ENCODE measurements at regions not wholly inside any gene's neighbourhood (a gene's known extent, or its start where the extent isn't known, plus 50 kb on each side); places are given as distances from the start of the nearest gene placed in this dataset.

- TF ChIP-seq PRDM15 (CRISPR knock-in tag; IDR thresholded peaks at IDR 0.05) (no peak), IRF3 (IDR thresholded peaks at IDR 0.05) (no peak), ZZZ3 (IDR thresholded peaks at IDR 0.05; ENCODE audit: control insufficient read depth, insufficient read length, low read depth) (no peak), IRF5 (IDR thresholded peaks at IDR 0.05; ENCODE audit: borderline replicate concordance) (no peak)
Measured at GRCh38 chr4:162274354-162274753, 110.6 kb upstream of the FSTL5 start (continued).

- Histone ChIP-seq H3K4me3 (no peak overlapping the region), H3K79me2 (ENCODE audit: control insufficient read depth, insufficient read depth, low read length) (no peaks in the 10 kb centered on the region), H4K20me1 (ENCODE audit: control insufficient read depth, insufficient read depth) (no peaks in the 10 kb centered on the region), H2AFZ (ENCODE audit: control insufficient read depth, low read depth, low read length) (no peak overlapping the region), H3K27me3 (replicated peaks in 1 of 2; ENCODE audit: control insufficient read depth in 2 of 2, insufficient read depth in 2 of 2, low read length in 1 of 2) (no peaks in the 10 kb centered on the region), H3K27ac (ENCODE audit: control insufficient read depth, insufficient read depth) (no peak overlapping the region), H3K4me1 (ENCODE audit: control insufficient read depth, insufficient read depth, low read length) (no peaks in the 10 kb centered on the region), H3K9ac (ENCODE audit: control insufficient read depth, insufficient read depth, low read length) (no peak overlapping the region), H3K9me3 (replicated peaks; ENCODE audit: control insufficient read depth, insufficient read depth, low read length) (no peaks in the 10 kb centered on the region), H3K36me3 (ENCODE audit: control insufficient read depth in 2 of 2, insufficient read depth in 2 of 2, low read length in 1 of 2) (no peaks in the 10 kb centered on the region), H3K4me2 (ENCODE audit: control insufficient read depth, insufficient read depth) (no peak overlapping the region)
- intact Hi-C loops (cut with micrococcal nuclease; ENCODE audit: unreplicated experiment) (no loop called here), in situ Hi-C loops (cut with MboI) (no loop called here)
- SMC1A ChIA-PET (ENCODE audit: uncharacterized antibody, unreplicated experiment), result no interaction called here
- FAIRE-seq (no peak), DNase-seq (ENCODE audit: low read depth, low spot score) (no peak), ATAC-seq (no peak)
- WGBS (ENCODE audit: insufficient coverage, insufficient replicate concordance, low lambda C conversion rate, missing lambda C conversion rate), result 44% methylated on average over 2 of the region's 2 CpGs
- no TSS peak for BruUV-seq (replicated peaks)
- CTCF ChIA-PET, result no interaction called here
- POLR2A ChIA-PET, result no interaction called here
- RAD21 ChIA-PET (ENCODE audit: unreplicated experiment), result no interaction called here
- TF ChIP-seq RELA (IDR thresholded peaks at IDR 0.05; ENCODE audit: borderline replicate concordance, partially characterized antibody) (no peak), KAT2A (conservative IDR thresholded peaks at IDR 0.05; ENCODE audit: control insufficient read depth, low read depth, low read length) (no peak), ZBTB4 (CRISPR knock-in tag; IDR thresholded peaks at IDR 0.05) (no peak), ZNF592 (IDR thresholded peaks at IDR 0.05) (no peak), HCFC1 (IDR thresholded peaks at IDR 0.05; ENCODE audit: low read length) (no peak)
Measured at GRCh38 chr4:162272215-162272614, 108.4 kb upstream of the FSTL5 start.

All from GM12878 (cell line).